Prostate gland (tissue), 2 donors: ENCODE measurements at regions not wholly inside any gene's neighbourhood (a gene's known extent, or its start where the extent isn't known, plus 50 kb on each side); places are given as distances from the start of the nearest gene placed in this dataset.

Experiments
- POLR2A ChIP-seq: fragments of 450-650 bp; IDR thresholded peaks from one replicate; pipeline ENCODE4 v1.6.1; 2016; ENCODE audit warnings: antibody characterized with exemption, mild to moderate bottlenecking
- TF ChIP-seq, protein P1 (sequence below), 4 experiments: fragments of 200-600 bp in 2 of 4; fragments of 450-650 bp in 2 of 4; sonication (generic) in 2 of 4; IDR thresholded peaks; 1 replicate in 3 of 4; 2 replicates in 1 of 4; pipeline ENCODE4 v1.5.1; 2016 to 2019; ENCODE audit warnings: antibody characterized with exemption in 4 of 4, mild to moderate bottlenecking in 2 of 4, moderate library complexity in 2 of 4

DNA sequence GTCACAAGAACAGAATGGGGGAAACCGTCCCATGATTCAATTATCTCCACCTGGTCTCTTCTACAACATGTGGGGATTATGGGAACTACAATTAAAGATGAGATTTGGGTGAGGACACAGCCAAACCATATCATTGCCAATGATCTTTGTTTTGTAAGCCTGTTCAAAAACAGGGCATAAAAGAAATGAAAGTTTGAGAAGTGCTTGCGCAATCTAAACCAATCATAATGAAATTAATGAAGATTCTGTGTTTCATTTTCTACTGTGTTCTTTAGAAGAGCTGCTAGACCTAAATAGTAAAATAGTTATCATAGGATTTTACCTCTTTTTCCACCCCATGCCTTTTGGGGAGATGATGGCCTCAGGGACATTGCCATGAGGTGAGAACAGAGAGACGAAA lies 761.3 kb downstream of the HDGFL1 start:
- no peak for TF ChIP-seq POLR2A
- TF ChIP-seq, protein P1, sequence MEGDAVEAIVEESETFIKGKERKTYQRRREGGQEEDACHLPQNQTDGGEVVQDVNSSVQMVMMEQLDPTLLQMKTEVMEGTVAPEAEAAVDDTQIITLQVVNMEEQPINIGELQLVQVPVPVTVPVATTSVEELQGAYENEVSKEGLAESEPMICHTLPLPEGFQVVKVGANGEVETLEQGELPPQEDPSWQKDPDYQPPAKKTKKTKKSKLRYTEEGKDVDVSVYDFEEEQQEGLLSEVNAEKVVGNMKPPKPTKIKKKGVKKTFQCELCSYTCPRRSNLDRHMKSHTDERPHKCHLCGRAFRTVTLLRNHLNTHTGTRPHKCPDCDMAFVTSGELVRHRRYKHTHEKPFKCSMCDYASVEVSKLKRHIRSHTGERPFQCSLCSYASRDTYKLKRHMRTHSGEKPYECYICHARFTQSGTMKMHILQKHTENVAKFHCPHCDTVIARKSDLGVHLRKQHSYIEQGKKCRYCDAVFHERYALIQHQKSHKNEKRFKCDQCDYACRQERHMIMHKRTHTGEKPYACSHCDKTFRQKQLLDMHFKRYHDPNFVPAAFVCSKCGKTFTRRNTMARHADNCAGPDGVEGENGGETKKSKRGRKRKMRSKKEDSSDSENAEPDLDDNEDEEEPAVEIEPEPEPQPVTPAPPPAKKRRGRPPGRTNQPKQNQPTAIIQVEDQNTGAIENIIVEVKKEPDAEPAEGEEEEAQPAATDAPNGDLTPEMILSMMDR (IDR thresholded peaks at IDR 0.05), result no peak
